ENCODE measurements at regions not wholly inside any gene's neighbourhood (a gene's known extent, or its start where the extent isn't known, plus 50 kb on each side); places are given as distances from the start of the nearest gene placed in this dataset.

- FAIRE-seq = no peak
- H3K9me1 ChIP-seq (ENCODE audit: control insufficient read depth, insufficient read depth, low read length) = no peaks in the 10 kb centered on the region
- no peak overlapping the region for H3K9ac ChIP-seq (ENCODE audit: insufficient read depth in 1 of 2, low read depth in 2 of 2, low read length in 2 of 2)
- no peaks in the 10 kb centered on the region; the same call in 1 of the 2 replicates for H3K9me3 ChIP-seq (replicated peaks; ENCODE audit: control insufficient read depth, insufficient read depth, low read depth, low read length)
- no peaks in the 10 kb centered on the region for H3K79me2 ChIP-seq (ENCODE audit: control insufficient read depth, insufficient read depth, low read length)
- BruUV-seq (replicated peaks) = no TSS peak
- H3K4me2 ChIP-seq (ENCODE audit: insufficient read depth, low read length) = no peak overlapping the region
- no peak overlapping the region for H3K27ac ChIP-seq (ENCODE audit: extremely low read depth, low read depth, low read length)
- ChIA-PET POLR2A (no interaction called here), CTCF (ENCODE audit: low intra/inter-chr PET ratio) (no interaction called here)
- no peak for TF ChIP-seq ETS2 (tag; IDR thresholded peaks at IDR 0.05; ENCODE audit: borderline replicate concordance, poor library complexity, severe bottlenecking)
- no peaks in the 10 kb centered on the region for H4K20me1 ChIP-seq (replicated peaks; ENCODE audit: control insufficient read depth, insufficient read depth, low read length)
- no peak for ATAC-seq
- intact Hi-C loops (cut with micrococcal nuclease) = no loop called here
- no peak overlapping the region for H3K4me3 ChIP-seq
- no peaks in the 10 kb centered on the region; a peak in 1 of 5 replicates for H3K27me3 ChIP-seq (ENCODE audit: control insufficient read depth in 2 of 2, insufficient read depth in 2 of 2, low read length in 2 of 2)
- no peaks in the 10 kb centered on the region for H3K4me1 ChIP-seq (replicated peaks in 1 of 2; ENCODE audit: control insufficient read depth in 2 of 2, insufficient read depth in 2 of 2, low read length in 2 of 2)
- DNase-seq (ENCODE audit: extremely low read depth in 1 of 4, low spot score in 3 of 4) = no peak
- WGBS (ENCODE audit: insufficient coverage, low coverage, missing lambda C conversion rate) = 5% methylated on average over 7 of the region's 7 CpGs
- H2AFZ ChIP-seq (ENCODE audit: low read depth, low read length) = no peak overlapping the region
- no peaks in the 10 kb centered on the region for H3K36me3 ChIP-seq (ENCODE audit: control insufficient read depth, insufficient read depth, low read length)
- in situ Hi-C loops (cut with MboI) = no loop called here
Observed at GRCh38 chr19:56991912-56992311, 127.9 kb upstream of the USP29 start.

GRCh38 chr19:56993851-56994250 is 125.9 kb upstream of the USP29 start:
- Histone ChIP-seq H3K9me3 (replicated peaks; ENCODE audit: control insufficient read depth, insufficient read depth, low read depth, low read length) (no peaks in the 10 kb centered on the region; the same call in 1 of the 2 replicates), H3K4me1 (replicated peaks in 1 of 2; ENCODE audit: control insufficient read depth in 2 of 2, insufficient read depth in 2 of 2, low read length in 2 of 2) (no peaks in the 10 kb centered on the region), H4K20me1 (replicated peaks; ENCODE audit: control insufficient read depth, insufficient read depth, low read length) (no peaks in the 10 kb centered on the region), H2AFZ (ENCODE audit: low read depth, low read length) (no peak overlapping the region), H3K9ac (ENCODE audit: insufficient read depth in 1 of 2, low read depth in 2 of 2, low read length in 2 of 2) (no peak overlapping the region), H3K79me2 (ENCODE audit: control insufficient read depth, insufficient read depth, low read length) (no peaks in the 10 kb centered on the region), H3K4me3 (no peak overlapping the region), H3K27ac (ENCODE audit: extremely low read depth, low read depth, low read length) (no peak overlapping the region), H3K36me3 (ENCODE audit: control insufficient read depth, insufficient read depth, low read length) (no peaks in the 10 kb centered on the region), H3K4me2 (ENCODE audit: insufficient read depth, low read length) (no peak overlapping the region), H3K9me1 (ENCODE audit: control insufficient read depth, insufficient read depth, low read length) (no peaks in the 10 kb centered on the region), H3K27me3 (ENCODE audit: control insufficient read depth in 2 of 2, insufficient read depth in 2 of 2, low read length in 2 of 2) (no peaks in the 10 kb centered on the region; a peak in 1 of 5 replicates)
- TF ChIP-seq BDP1 (IDR thresholded peaks at IDR 0.05; ENCODE audit: insufficient read depth, insufficient read length) = no peak
- TF ChIP-seq HMGXB4 (CRISPR knock-in tag; IDR thresholded peaks at IDR 0.05) = no peak
- TF ChIP-seq ZBTB8A (IDR thresholded peaks at IDR 0.05; ENCODE audit: partially characterized antibody) = no peak
- no peak for TF ChIP-seq ZZZ3 (IDR thresholded peaks at IDR 0.05)
- TF ChIP-seq BHLHE40 (IDR thresholded peaks at IDR 0.05; ENCODE audit: low read length) = no peak
- TF ChIP-seq VEZF1 (CRISPR knock-in tag; IDR thresholded peaks at IDR 0.05) = no peak
- intact Hi-C loops (cut with micrococcal nuclease) = no loop called here
- CTCF ChIA-PET (ENCODE audit: low intra/inter-chr PET ratio) = no interaction called here
- BruUV-seq (replicated peaks) = no TSS peak
- FAIRE-seq (no peak), DNase-seq (ENCODE audit: extremely low read depth in 1 of 4, low spot score in 3 of 4) (no peak), ATAC-seq (no peak)
- 1% methylated on average over 8 of the region's 8 CpGs for WGBS (ENCODE audit: insufficient coverage, low coverage, missing lambda C conversion rate)
- in situ Hi-C loops (cut with MboI) = no loop called here
- POLR2A ChIA-PET = no interaction called here

All from K562 (cell line).